Caco-2 (cell line): ENCODE measurements at regions not wholly inside any gene's neighbourhood (a gene's known extent, or its start where the extent isn't known, plus 50 kb on each side); places are given as distances from the start of the nearest gene placed in this dataset.

Source experiments
- BruUV-seq: library from RNA; stranded (reverse); fragments of 400-500 nt; replicated peaks from 2 replicates; lab custom pipeline; 2021; lab: Mats Ljungman, UMichigan
- CTCF ChIA-PET: fragments of 300-600 bp; sonication (Branson Sonifier 250); formaldehyde crosslinking; loops from one replicate; lab custom pipeline; 2022; ENCODE audit warnings: antibody characterized with exemption; lab: Charles Lee
- POLR2A ChIA-PET: fragments of 300-600 bp; sonication (Branson Sonifier 250); formaldehyde crosslinking; loops from one replicate; lab custom pipeline; 2022; ENCODE audit warnings: antibody characterized with exemption; lab: Charles Lee
- DNase-seq, 2 experiments: peaks; one replicate each; pipeline versions ENCODE4 v3.0.0 to v3.0.0-alpha.2; 2020 to 2022
- H3K27me3 ChIP-seq: replicated peaks from 2 replicates; pipeline ENCODE4 v1.6.0; 2011; ENCODE audit warnings: low read length; ENCODE audit not compliant: control insufficient read depth, insufficient read depth
- H3K36me3 ChIP-seq: 2 replicates; pipeline ENCODE4 v1.5.1; 2011; ENCODE audit warnings: low read length; ENCODE audit not compliant: control insufficient read depth, insufficient read depth
- H3K4me1 ChIP-seq: fragments of 250-450 bp; sonication (Bioruptor Pico); 2 replicates; pipeline ENCODE4 v1.5.1; 2020; ENCODE audit warnings: mild to moderate bottlenecking
- H3K4me3 ChIP-seq: 2 replicates; pipeline ENCODE4 v1.5.1; 2011; ENCODE audit warnings: low read depth, mild to moderate bottlenecking, control low read depth, low read length
- H3K9me3 ChIP-seq: fragments of 250-450 bp; sonication (Bioruptor Pico); 2 replicates; pipeline ENCODE4 v1.5.1; 2020; ENCODE audit warnings: mild to moderate bottlenecking, moderate library complexity
- H3K27ac Mint-ChIP-seq: one replicate; pipeline ENCODE4 v1.8.0; 2022; ENCODE audit warnings: mixed read lengths; ENCODE audit not compliant: unreplicated experiment
- H3K27me3 Mint-ChIP-seq: one replicate; pipeline ENCODE4 v1.8.0; 2022; ENCODE audit warnings: mixed read lengths; ENCODE audit not compliant: insufficient read depth, unreplicated experiment
- H3K36me3 Mint-ChIP-seq: one replicate; pipeline ENCODE4 v1.8.0; 2022; ENCODE audit warnings: mild to moderate bottlenecking, mixed read lengths; ENCODE audit not compliant: insufficient read depth, unreplicated experiment
- H3K4me1 Mint-ChIP-seq: one replicate; pipeline ENCODE4 v1.8.0; 2022; ENCODE audit warnings: low read depth, mixed read lengths; ENCODE audit not compliant: unreplicated experiment
- H3K4me3 Mint-ChIP-seq: one replicate; pipeline ENCODE4 v1.8.0; 2022; ENCODE audit warnings: mild to moderate bottlenecking, moderate library complexity, mixed read lengths; ENCODE audit not compliant: unreplicated experiment
- H3K9me3 Mint-ChIP-seq: one replicate; pipeline ENCODE4 v1.8.0; 2022; ENCODE audit warnings: mixed read lengths; ENCODE audit not compliant: unreplicated experiment
- intact Hi-C: fragments of 100-400 bp; cut with micrococcal nuclease; formaldehyde crosslinking; loops from one replicate; pipeline ENCODE4 v1.10.0; 2022; ENCODE audit not compliant: unreplicated experiment
- TF ChIP-seq, protein P1 (sequence below), 2 experiments: fragments of 200-600 bp in 1 of 2; IDR thresholded peaks; 1 replicate in 1 of 2; 2 replicates in 1 of 2; pipeline versions ENCODE4 v1.5.1 to v1.8.0; 2011 to 2022; ENCODE audit warnings: antibody characterized with exemption in 1 of 2, control low read depth in 1 of 2, inconsistent platforms in 1 of 2, low read depth in 1 of 2, low read length in 1 of 2, mild to moderate bottlenecking in 1 of 2, moderate library complexity in 1 of 2; ENCODE audit not compliant: insufficient read depth in 1 of 2, severe bottlenecking in 1 of 2, unreplicated experiment in 1 of 2

DNA sequence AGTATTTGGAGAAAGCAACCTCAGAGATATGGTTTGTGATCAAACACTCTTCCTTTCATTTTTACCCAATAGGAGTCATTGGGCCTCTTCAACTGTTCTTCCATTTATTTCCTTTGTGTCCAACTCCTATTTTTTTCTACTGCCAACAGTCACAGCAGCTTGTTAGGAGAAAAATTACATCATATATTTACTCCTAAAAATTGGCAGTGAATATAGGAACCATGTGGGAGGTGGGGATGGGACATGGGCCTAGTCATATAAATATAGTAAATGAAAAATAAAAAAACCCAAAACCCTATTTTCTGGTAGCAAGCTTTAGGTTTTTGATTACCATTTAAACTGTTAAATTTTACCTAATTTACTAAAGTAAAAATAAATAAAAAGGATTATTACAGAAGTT is 134.9 kb upstream of the MPDZ start:
- Histone ChIP-seq H3K27me3 (no peaks in the 10 kb centered on the region), H3K4me3 (no peak overlapping the region), H3K36me3 (no peaks in the 10 kb centered on the region), H3K4me1 (no peaks in the 10 kb centered on the region), H3K9me3 (no peaks in the 10 kb centered on the region)
- Mint-ChIP-seq H3K4me1 (no peaks in the 10 kb centered on the region), H3K36me3 (no peaks in the 10 kb centered on the region), H3K4me3 (no peak overlapping the region), H3K27me3 (no peaks in the 10 kb centered on the region), H3K27ac (no peak overlapping the region), H3K9me3 (no peaks in the 10 kb centered on the region)
- TF ChIP-seq, protein P1, sequence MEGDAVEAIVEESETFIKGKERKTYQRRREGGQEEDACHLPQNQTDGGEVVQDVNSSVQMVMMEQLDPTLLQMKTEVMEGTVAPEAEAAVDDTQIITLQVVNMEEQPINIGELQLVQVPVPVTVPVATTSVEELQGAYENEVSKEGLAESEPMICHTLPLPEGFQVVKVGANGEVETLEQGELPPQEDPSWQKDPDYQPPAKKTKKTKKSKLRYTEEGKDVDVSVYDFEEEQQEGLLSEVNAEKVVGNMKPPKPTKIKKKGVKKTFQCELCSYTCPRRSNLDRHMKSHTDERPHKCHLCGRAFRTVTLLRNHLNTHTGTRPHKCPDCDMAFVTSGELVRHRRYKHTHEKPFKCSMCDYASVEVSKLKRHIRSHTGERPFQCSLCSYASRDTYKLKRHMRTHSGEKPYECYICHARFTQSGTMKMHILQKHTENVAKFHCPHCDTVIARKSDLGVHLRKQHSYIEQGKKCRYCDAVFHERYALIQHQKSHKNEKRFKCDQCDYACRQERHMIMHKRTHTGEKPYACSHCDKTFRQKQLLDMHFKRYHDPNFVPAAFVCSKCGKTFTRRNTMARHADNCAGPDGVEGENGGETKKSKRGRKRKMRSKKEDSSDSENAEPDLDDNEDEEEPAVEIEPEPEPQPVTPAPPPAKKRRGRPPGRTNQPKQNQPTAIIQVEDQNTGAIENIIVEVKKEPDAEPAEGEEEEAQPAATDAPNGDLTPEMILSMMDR (IDR thresholded peaks at IDR 0.05; ENCODE audit: insufficient read depth in 1 of 2, low read depth in 1 of 2, low read length in 1 of 2, severe bottlenecking in 1 of 2, unreplicated experiment in 1 of 2): no peak
- ChIA-PET CTCF (no interaction called here), POLR2A (no interaction called here)
- no TSS peak for BruUV-seq
- no peak for DNase-seq
- intact Hi-C loops: no loop called here

DNA sequence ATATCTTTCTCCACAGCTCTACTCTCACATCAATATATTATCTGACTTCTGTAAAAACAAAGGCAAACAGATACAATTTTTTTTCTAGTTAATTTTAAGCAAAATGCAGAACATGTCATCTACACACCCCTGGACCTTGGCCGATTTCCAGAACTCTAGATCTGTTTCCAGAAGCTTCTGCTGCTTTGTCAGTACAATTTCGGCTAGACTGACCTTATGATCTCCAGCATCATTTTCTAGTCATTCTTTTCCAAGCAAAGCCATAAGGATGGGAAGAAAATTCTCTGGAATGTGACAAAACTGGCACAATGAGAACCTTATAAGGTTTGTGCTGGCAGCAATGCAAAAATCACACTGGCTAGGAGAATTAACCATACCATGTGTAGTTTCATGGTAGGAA is 132.8 kb upstream of the MPDZ start:
- intact Hi-C loops: no loop called here
- H3K36me3 ChIP-seq: no peaks in the 10 kb centered on the region
- no peak overlapping the region for H3K4me3 ChIP-seq
- no peaks in the 10 kb centered on the region for H3K4me1 Mint-ChIP-seq
- H3K36me3 Mint-ChIP-seq: no peaks in the 10 kb centered on the region
- H3K27ac Mint-ChIP-seq: no peak overlapping the region
- H3K9me3 Mint-ChIP-seq: no peaks in the 10 kb centered on the region
- no peaks in the 10 kb centered on the region for H3K27me3 Mint-ChIP-seq
- no TSS peak for BruUV-seq
- ChIA-PET POLR2A (no interaction called here), CTCF (no interaction called here)
- no peaks in the 10 kb centered on the region for H3K4me1 ChIP-seq
- no peaks in the 10 kb centered on the region for H3K9me3 ChIP-seq
- TF ChIP-seq, protein P1 (IDR thresholded peaks at IDR 0.05; ENCODE audit: insufficient read depth in 1 of 2, low read depth in 1 of 2, low read length in 1 of 2, severe bottlenecking in 1 of 2, unreplicated experiment in 1 of 2): no peak
- no peak for DNase-seq
- no peaks in the 10 kb centered on the region for H3K27me3 ChIP-seq
- H3K4me3 Mint-ChIP-seq: no peak overlapping the region

DNA sequence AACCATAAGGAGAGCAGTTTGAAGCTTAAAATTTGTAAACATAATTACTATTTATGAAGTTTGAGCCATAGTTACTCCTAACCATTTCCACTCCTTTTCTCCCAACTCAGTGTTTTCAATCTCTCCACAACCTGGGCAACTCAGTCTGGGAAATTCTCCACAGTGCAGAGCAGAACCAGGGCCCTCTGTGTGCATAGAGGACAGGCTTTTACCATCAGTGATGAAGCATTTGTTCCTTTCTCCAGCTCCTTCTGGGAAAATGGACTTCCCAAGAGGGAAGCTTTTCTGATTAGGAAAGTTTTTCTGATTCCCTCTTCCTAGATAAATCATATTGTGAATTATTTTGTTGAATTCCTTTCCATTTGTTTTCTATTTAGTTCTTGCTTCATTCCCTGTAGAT is 132.3 kb upstream of the MPDZ start:
- H3K27me3 ChIP-seq: no peaks in the 10 kb centered on the region
- no peak overlapping the region for H3K4me3 ChIP-seq
- no peaks in the 10 kb centered on the region for H3K27me3 Mint-ChIP-seq
- H3K36me3 Mint-ChIP-seq: no peaks in the 10 kb centered on the region
- no peak for DNase-seq
- intact Hi-C loops: no loop called here
- no TSS peak for BruUV-seq
- no peaks in the 10 kb centered on the region for H3K9me3 Mint-ChIP-seq
- H3K9me3 ChIP-seq: no peaks in the 10 kb centered on the region
- H3K27ac Mint-ChIP-seq: no peak overlapping the region
- H3K36me3 ChIP-seq: no peaks in the 10 kb centered on the region
- no peaks in the 10 kb centered on the region for H3K4me1 ChIP-seq
- ChIA-PET CTCF (no interaction called here), POLR2A (no interaction called here)
- TF ChIP-seq, protein P1 (IDR thresholded peaks at IDR 0.05; ENCODE audit: insufficient read depth in 1 of 2, low read depth in 1 of 2, low read length in 1 of 2, severe bottlenecking in 1 of 2, unreplicated experiment in 1 of 2): no peak
- H3K4me1 Mint-ChIP-seq: no peaks in the 10 kb centered on the region
- no peak overlapping the region for H3K4me3 Mint-ChIP-seq
